ENCODE measurements at regions not wholly inside any gene's neighbourhood (a gene's known extent, or its start where the extent isn't known, plus 50 kb on each side); places are given as distances from the start of the nearest gene placed in this dataset.

- TF ChIP-seq REST (IDR thresholded peaks at IDR 0.05; ENCODE audit: insufficient replicate concordance, low read depth) (no peak), CTCF (IDR thresholded peaks at IDR 0.05; ENCODE audit: insufficient read depth, low read length) (peak; percentile 11)
Measured at GRCh38 chr14:106691601-106692291, 1165.4 kb downstream of the TMEM121 start.
